ENCODE measurements at regions not wholly inside any gene's neighbourhood (a gene's known extent, or its start where the extent isn't known, plus 50 kb on each side); places are given as distances from the start of the nearest gene placed in this dataset.

- H3K4me3 ChIP-seq (ENCODE audit: low read depth, low read length): no peak overlapping the region
- no peak for DNase-seq (ENCODE audit: low read depth)
- TF ChIP-seq CTCF (conservative IDR thresholded peaks at IDR 0.05; ENCODE audit: low read depth, low read length): no peak
These were observed 123.7 kb upstream of the MCTP2 start for GRCh38 chr15:94107652-94108051.

GRCh38 chr15:94105760-94106159, 125.6 kb upstream of the MCTP2 start:
- no peak for DNase-seq (ENCODE audit: low read depth)
- TF ChIP-seq CTCF (conservative IDR thresholded peaks at IDR 0.05; ENCODE audit: low read depth, low read length): no peak
- no peak overlapping the region for H3K4me3 ChIP-seq (ENCODE audit: low read depth, low read length)

GRCh38 chr15:94100863-94101262, 130.5 kb upstream of the MCTP2 start:
- no peak overlapping the region for H3K4me3 ChIP-seq (ENCODE audit: low read depth, low read length)
- TF ChIP-seq CTCF (conservative IDR thresholded peaks at IDR 0.05; ENCODE audit: low read depth, low read length): no peak
- DNase-seq (ENCODE audit: low read depth): no peak

- H3K4me3 ChIP-seq (ENCODE audit: low read depth, low read length): no peak overlapping the region
- no peak for TF ChIP-seq CTCF (conservative IDR thresholded peaks at IDR 0.05; ENCODE audit: low read depth, low read length)
- no peak for DNase-seq (ENCODE audit: low read depth)
These were observed 131.8 kb upstream of the MCTP2 start for GRCh38 chr15:94099574-94099960.

- H3K4me3 ChIP-seq (ENCODE audit: low read depth, low read length): no peak overlapping the region
- DNase-seq (ENCODE audit: low read depth): no peak
- TF ChIP-seq CTCF (conservative IDR thresholded peaks at IDR 0.05; ENCODE audit: low read depth, low read length): no peak
These were observed 132.3 kb upstream of the MCTP2 start for GRCh38 chr15:94098921-94099573.

- DNase-seq (ENCODE audit: low read depth): no peak
- H3K4me3 ChIP-seq (ENCODE audit: low read depth, low read length): no peak overlapping the region
- TF ChIP-seq CTCF (conservative IDR thresholded peaks at IDR 0.05; ENCODE audit: low read depth, low read length): no peak
These were observed 133.8 kb upstream of the MCTP2 start for GRCh38 chr15:94097552-94097951.

GRCh38 chr15:94094310-94094709, 137.1 kb upstream of the MCTP2 start:
- DNase-seq (ENCODE audit: low read depth): no peak
- no peak overlapping the region for H3K4me3 ChIP-seq (ENCODE audit: low read depth, low read length)
- no peak for TF ChIP-seq CTCF (conservative IDR thresholded peaks at IDR 0.05; ENCODE audit: low read depth, low read length)

All from choroid plexus epithelial cell (primary cell).